ENCODE measurements at regions not wholly inside any gene's neighbourhood (a gene's known extent, or its start where the extent isn't known, plus 50 kb on each side); places are given as distances from the start of the nearest gene placed in this dataset.
"Not testable (repeated sequence)": the region's sequence is repeated elsewhere in the genome, so short reads cannot be mapped to it uniquely, and the experiment has no call there.

- DNase-seq (ENCODE audit: low spot score): no peak
- intact Hi-C loops (cut with DNase I): no loop called here
These were observed 205.9 kb upstream of the SPAG17 start for GRCh38 chr1:118390955-118391354.

GRCh38 chr1:118388301-118388959 is 203.4 kb upstream of the SPAG17 start:
- intact Hi-C loops (cut with DNase I): no loop called here

GRCh38 chr1:118381197-118381869 is 196.3 kb upstream of the SPAG17 start:
- no peak for DNase-seq (ENCODE audit: low spot score)

More at GRCh38 chr1:118388301-118388959, 203.4 kb upstream of the SPAG17 start:
- no peak for DNase-seq (ENCODE audit: low spot score)

DNA sequence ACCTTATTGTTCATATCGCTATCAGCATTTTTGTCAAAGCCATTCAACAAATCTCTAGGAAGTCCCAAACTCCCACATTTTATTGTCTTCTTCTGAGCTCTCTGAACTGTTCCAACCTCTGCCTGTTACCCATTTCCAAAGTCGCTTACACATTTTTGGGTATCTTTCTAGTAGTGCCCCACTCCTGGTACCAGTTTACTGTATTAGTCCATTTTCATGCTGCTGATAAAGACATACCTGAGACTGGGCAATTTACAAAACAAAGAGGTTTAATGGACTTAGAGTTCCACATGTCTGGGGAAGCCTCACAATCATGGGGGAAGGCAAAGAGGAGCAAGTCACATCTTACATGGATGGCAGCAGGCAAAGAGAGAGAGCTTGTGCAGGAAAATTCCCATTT is 192.2 kb upstream of the SPAG17 start:
- DNase-seq (ENCODE audit: low spot score); intact Hi-C loops (cut with DNase I): not testable (repeated sequence)

More at GRCh38 chr1:118381197-118381869, 196.3 kb upstream of the SPAG17 start:
- intact Hi-C loops (cut with DNase I): no loop called here

- no peak for DNase-seq (ENCODE audit: low spot score)
- intact Hi-C loops (cut with DNase I): loop anchor here in 1 of 2 donors (1.0 kb wide), 1 partner anchor 25 kb away; no protein-coding TSS in a partner anchor
These were observed 186.6 kb upstream of the SPAG17 start for GRCh38 chr1:118371612-118372011.

DNA sequence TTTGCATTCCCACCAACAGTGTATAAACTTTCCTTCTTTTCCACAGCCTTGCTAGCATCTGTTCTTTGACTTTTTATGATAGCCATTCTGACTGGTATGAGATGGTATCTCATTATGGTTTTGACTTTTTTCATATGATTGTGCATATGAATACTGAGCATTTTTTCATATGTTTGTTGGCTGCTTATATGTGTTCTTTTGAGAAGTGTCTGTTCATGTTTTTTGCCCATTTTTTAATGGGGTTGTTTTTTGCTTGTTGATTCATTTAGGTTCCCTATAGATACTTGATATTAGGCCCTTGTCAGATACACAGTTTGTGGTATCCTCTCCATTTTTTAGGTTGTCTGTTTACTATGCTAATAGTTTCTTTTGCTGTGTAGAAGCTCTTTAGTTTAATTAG is 185.8 kb upstream of the SPAG17 start:
- intact Hi-C loops (cut with DNase I): loop anchor here in 1 of 2 donors (1.0 kb wide), 1 partner anchor 25 kb away; no protein-coding TSS in a partner anchor
- DNase-seq (ENCODE audit: low spot score): no peak

GRCh38 chr1:118366286-118366685 is 181.3 kb upstream of the SPAG17 start:
- no peak for DNase-seq (ENCODE audit: low spot score)

DNA sequence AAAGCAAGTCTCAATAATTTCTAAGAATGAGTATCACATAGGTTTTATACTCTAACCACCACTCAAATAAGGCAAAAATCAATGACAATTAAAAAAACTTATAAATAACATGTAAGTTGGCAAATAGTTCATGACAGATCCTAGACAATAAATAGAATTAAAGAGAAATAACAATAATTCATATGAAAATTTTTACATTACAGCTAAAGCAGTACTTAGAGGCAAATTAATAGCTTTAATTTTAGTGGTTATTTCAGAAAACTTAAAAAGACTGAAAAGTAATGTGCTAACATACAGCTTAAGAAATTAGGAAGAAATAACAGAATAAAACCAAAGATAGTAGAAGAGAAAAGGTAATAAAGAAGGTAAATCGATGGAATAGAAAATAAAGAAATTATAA is 179.9 kb upstream of the SPAG17 start:
- intact Hi-C loops (cut with DNase I): no loop called here

More at GRCh38 chr1:118366286-118366685, 181.3 kb upstream of the SPAG17 start:
- intact Hi-C loops (cut with DNase I): no loop called here

GRCh38 chr1:118363396-118363795 is 178.4 kb upstream of the SPAG17 start:
- intact Hi-C loops (cut with DNase I): no loop called here

More for the DNA sequence above, 179.9 kb upstream of the SPAG17 start:
- no peak for DNase-seq (ENCODE audit: low spot score)

DNA sequence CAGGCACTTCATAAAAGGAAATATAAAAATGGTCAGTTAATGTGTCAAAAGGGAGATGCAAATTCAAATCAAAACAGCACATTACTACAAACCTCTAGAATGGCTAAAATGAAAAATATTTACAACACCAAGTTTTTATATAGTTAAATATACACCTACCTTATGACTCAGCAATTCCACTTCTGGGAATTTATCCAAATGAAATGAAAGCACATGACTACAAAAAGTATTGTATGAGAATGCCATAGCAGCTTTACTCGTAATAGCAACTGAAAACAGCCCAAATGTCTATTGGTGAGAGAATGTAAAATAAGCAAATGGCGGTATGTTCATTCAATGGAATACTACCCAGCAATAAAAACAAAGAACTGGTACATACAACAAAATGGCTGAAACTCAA is 175.8 kb upstream of the SPAG17 start:
- no peak for DNase-seq (ENCODE audit: low spot score)
- intact Hi-C loops (cut with DNase I): no loop called here

More at GRCh38 chr1:118363396-118363795, 178.4 kb upstream of the SPAG17 start:
- no peak for DNase-seq (ENCODE audit: low spot score)

DNA sequence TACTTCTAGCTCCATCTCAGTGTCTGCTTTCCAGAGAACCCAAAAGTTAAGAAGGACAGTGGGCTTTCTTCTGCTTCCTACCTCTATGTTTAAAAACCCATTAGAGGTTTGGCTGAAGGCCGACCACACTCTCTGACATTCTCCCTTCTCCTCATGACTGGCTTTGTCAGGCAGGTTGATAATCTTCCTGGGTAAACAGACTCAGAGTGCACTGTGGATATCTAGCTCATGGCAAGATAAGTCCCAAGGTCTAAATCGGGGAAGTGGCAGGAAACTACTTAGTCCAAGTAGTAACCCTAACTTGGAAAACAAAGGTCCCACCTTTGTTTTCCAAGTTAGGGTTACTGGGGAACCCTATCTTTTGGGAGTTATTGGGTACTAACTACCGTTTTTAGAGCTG is 161.9 kb upstream of the SPAG17 start:
- DNase-seq (ENCODE audit: low spot score): no peak
- intact Hi-C loops (cut with DNase I): no loop called here

DNA sequence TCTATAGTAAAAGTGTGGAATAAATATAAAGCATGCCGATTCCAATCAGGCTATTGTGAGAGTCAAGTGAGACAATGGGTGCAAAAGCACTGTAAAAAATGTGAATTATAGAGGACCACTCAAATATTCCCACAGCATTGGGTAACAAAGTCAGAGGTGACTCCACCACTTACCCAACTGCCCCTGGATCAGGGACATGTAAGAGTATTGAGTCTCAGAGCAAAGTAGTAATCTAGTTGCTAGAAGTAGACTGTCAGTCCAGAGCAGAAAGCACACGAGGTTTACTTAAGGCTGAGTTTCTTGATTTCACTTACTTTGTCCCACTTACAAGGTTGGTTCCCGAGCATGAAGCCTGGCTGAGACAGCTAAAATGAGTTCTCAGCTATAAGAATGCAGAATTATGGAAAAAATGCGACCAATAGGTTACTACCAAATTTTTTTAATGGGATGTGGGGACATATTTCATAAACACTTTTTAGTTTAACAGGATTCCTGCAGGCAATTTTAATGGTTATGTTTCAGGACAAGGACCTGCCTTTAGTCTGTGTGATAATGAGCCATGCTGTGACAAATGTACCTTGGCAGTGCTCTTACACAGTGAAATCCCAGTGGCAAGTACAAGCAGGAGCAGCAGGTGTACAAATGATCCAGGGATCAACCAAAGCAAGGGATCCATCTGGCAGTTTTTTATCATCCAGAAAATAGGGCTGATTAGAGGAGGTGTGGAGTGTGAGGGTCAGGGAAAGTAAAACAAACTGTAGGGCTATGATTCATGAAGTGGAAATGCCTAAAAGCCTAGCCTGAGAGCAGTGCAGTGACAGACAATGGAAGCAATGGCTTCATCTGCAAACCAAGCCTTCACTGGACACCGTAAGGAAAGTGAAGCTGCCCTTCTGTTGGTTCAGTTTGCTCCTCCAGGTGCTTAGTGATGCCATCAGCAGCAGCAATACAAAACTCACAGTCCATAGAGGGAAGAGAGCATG is 156.2 kb upstream of the SPAG17 start:
- intact Hi-C loops (cut with DNase I): no loop called here
- no peak for DNase-seq (ENCODE audit: low spot score)

DNA sequence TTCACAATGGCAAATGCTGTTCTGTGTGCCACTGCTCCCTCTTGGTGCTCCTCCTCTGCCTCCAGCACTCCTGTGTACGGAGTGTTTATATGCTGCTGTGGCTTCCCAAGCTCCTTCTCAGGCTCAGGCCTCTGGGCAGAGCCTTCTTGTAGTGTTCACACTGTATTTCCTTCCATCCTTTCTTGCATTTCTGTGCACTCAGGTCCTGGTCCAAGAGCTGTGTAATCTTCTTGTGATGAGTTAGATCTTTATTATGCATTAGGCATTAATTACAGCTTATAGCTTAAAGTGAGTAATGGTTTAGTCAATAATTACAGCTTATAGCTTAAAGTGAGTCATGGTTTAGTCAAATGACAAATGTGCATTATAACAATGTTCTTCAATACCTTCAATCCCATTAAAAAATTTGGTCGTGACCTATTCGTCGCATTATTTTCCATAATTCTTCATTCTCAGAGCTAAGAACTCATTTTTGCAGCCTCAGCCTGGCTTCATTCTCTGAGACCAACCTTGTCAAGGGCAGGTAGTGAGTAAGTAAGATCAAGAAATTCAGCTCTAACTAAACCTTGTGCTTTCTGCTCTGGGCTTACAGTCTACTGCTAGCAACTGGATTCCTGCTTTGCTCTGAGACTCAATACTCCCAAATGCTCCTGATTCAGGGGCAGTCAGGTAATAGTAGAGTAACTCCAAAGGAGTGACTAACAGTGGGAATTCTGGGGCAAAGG is 154.5 kb upstream of the SPAG17 start:
- no peak for DNase-seq (ENCODE audit: low spot score)
- intact Hi-C loops (cut with DNase I): no loop called here

DNA sequence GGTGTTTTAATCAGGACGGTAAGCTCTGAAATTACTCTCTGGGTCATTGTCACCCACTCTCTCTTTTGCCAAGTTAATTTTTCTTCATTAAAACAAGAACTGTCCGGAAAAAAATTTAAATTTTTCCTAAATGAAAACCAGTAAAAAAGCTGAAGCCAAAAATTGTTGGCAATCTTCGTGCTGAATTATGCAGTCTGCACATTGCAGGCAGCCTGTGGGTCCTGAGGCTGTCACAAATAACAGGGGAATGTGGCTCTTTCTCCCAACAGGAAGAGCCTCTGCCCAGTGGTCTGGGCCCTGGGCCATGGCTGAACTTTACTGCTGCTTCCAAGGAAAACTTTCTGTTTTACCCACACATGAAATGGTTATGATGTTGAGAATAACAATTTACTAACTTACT is 153.9 kb upstream of the SPAG17 start:
- no peak for DNase-seq (ENCODE audit: low spot score)
- intact Hi-C loops (cut with DNase I): no loop called here

DNA sequence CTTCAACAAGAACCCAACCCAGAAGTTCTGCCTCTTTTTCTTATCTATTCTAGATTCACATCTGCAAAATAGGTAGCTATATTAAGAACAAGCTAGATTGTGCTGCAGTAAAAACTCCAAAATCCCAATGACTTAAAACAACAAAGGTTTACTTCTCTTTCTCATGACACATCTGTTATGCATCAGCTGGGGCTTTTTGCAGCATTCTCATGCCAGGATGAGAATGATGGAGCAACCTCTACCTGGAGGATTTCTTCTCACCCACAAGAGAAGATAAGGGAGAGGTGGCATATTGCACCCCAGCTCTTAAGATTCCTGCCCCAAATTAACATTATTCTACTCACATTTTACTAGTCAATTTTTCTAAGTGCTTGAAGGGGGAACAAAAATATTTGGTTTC is 152.3 kb upstream of the SPAG17 start:
- intact Hi-C loops (cut with DNase I): no loop called here
- no peak for DNase-seq (ENCODE audit: low spot score)

DNA sequence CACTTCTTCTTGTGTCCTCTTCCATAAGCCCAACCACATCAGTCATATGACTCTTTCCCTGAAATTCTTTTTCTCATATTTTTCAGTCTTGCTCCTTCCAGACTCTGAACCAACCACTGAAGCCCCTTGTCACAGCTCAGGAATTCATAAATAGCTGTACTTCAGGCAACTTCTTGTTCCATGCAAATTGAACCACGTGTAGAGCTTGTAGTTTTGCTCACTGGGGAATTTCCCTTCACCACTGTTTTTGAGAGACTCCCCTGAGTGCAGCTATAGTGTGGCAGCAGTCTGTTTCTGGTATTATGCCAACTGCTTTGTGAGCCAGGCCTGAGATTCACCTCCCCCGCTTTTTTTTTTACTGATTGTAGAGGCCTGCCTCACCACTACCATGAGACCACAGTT is 150.3 kb upstream of the SPAG17 start:
- intact Hi-C loops (cut with DNase I): no loop called here
- no peak for DNase-seq (ENCODE audit: low spot score)

DNA sequence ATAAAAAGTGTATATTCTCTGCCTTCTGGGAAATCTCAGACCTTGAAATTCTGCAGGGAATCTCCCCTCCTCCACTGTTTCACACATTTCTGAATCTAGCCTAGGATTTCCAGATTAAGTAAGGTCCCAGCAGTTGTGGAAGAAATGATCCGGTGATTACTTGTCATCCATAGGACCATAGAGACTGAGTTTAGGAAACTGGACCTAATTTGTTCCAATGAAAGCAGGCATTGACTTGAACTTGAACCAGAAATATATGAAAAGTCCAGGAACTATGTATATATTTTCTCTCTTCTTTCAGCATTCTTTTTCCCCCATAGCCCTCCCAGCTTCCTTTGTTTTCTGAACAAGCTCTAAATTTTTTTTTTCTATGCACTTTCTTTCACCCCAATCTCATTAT is 149.5 kb upstream of the SPAG17 start:
- DNase-seq (ENCODE audit: low spot score): no peak
- intact Hi-C loops (cut with DNase I): no loop called here

DNA sequence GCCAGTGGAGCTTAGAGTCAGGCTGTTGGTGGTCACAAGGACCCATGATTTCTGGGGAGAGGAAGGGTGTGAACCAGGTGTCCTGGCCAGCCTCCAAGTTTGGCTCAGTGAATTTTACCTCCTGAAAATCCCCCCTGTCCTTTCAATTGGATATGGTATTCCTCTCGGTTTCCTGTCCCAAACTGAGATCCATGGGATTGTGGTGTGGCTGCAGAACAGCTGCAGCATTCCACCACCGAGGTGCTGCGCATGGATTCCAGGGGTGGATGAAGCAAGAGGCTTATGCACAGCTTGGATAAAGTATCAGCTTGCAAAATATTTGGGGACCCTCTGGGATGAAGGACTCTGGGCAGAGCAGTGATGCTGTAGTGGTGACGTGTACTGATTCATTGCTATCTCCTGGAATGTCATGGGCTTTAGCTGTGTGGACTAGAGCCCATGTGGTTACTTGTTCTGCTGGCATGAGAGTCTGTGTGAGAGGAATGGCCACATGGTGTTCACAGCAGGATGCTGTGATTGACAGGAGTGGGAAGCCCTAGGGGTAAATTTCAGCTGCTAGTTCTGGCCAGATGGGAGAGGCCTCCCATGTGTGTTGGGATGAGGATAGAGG is 148.7 kb upstream of the SPAG17 start:
- intact Hi-C loops (cut with DNase I): no loop called here
- DNase-seq (ENCODE audit: low spot score): no peak
